ENCODE measurements at regions not wholly inside any gene's neighbourhood (a gene's known extent, or its start where the extent isn't known, plus 50 kb on each side); places are given as distances from the start of the nearest gene placed in this dataset.
"Not testable (repeated sequence)": the region's sequence is repeated elsewhere in the genome, so short reads cannot be mapped to it uniquely, and the experiment has no call there.

DNA sequence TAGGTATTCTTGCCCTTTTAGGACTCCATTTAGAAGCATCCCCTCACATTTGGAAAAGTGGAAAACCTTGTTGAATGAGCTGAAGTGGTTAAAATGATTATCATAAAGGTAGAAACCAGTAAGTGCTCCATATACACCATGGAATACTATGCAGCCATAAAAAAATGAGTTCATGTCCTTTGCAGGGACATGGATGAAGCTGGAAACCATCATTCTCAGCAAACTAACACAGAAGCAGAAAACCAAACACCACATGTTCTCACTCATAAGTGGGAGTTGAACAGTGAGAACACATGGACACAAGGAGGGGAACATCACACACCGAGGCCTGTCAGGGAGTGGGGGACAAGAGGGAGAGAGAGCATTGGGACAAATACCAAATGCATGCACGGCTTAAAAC, 103.8 kb upstream of the GRK3 start:
- H3K27me3 ChIP-seq (ENCODE audit: control insufficient read depth, low read length); H4K20me1 ChIP-seq (ENCODE audit: control insufficient read depth, insufficient read depth, low read depth, low read length); H3F3A ChIP-seq (ENCODE audit: control insufficient read depth, insufficient read depth); H3K79me2 ChIP-seq (ENCODE audit: control insufficient read depth, low read length); H3K27ac ChIP-seq (ENCODE audit: low read depth, low read length); H3K4me2 ChIP-seq (ENCODE audit: low read length); H3K9me3 ChIP-seq (ENCODE audit: control insufficient read depth, insufficient read depth, low read length); H3K4me3 ChIP-seq (ENCODE audit: low read length); H3K4me1 ChIP-seq (ENCODE audit: control insufficient read depth, low read length); H3K9me2 ChIP-seq (replicated peaks; ENCODE audit: control insufficient read depth, low read length): not testable (repeated sequence)
- peaks cover 35% of the 10 kb centered on the region for H3K36me3 ChIP-seq (ENCODE audit: control insufficient read depth, low read length)

- peaks cover 35% of the 10 kb centered on the region for H3K36me3 ChIP-seq (ENCODE audit: control insufficient read depth, low read length)
- H3K27me3 ChIP-seq (ENCODE audit: control insufficient read depth, low read length): no peaks in the 10 kb centered on the region
- H3K4me1 ChIP-seq (ENCODE audit: control insufficient read depth, low read length): no peaks in the 10 kb centered on the region
- H3K27ac ChIP-seq (ENCODE audit: low read depth, low read length): no peak overlapping the region
- TF ChIP-seq CTCF (IDR thresholded peaks at IDR 0.05; ENCODE audit: low read depth, low read length, poor library complexity, severe bottlenecking) (no peak), EZH2phosphoT487 (IDR thresholded peaks at IDR 0.05; ENCODE audit: borderline replicate concordance, low read length) (no peak)
- 0 out of 2 replicates have a peak, but pooled peaks cover 2% of the 10 kb centered on the region for H3F3A ChIP-seq (ENCODE audit: control insufficient read depth, insufficient read depth)
- H4K20me1 ChIP-seq (ENCODE audit: control insufficient read depth, insufficient read depth, low read depth, low read length): no peaks in the 10 kb centered on the region
- H3K79me2 ChIP-seq (ENCODE audit: control insufficient read depth, low read length): peaks cover 5% of the 10 kb centered on the region
- H3K9me2 ChIP-seq (replicated peaks; ENCODE audit: control insufficient read depth, low read length): no peaks in the 10 kb centered on the region
- no peaks in the 10 kb centered on the region for H3K9me3 ChIP-seq (ENCODE audit: control insufficient read depth, insufficient read depth, low read length)
- H3K4me2 ChIP-seq (ENCODE audit: low read length): no peak overlapping the region
- no peak overlapping the region for H3K4me3 ChIP-seq (ENCODE audit: low read length)
These were observed 103.2 kb upstream of the GRK3 start for GRCh38 chr22:25461301-25461700.

GRCh38 chr22:25462474-25463346, 101.8 kb upstream of the GRK3 start:
- H3K9me2 ChIP-seq (replicated peaks; ENCODE audit: control insufficient read depth, low read length); H3K27me3 ChIP-seq (ENCODE audit: control insufficient read depth, low read length); H3K4me2 ChIP-seq (ENCODE audit: low read length); H3K79me2 ChIP-seq (ENCODE audit: control insufficient read depth, low read length); H3K4me1 ChIP-seq (ENCODE audit: control insufficient read depth, low read length); H3K9me3 ChIP-seq (ENCODE audit: control insufficient read depth, insufficient read depth, low read length); H3K27ac ChIP-seq (ENCODE audit: low read depth, low read length); H4K20me1 ChIP-seq (ENCODE audit: control insufficient read depth, insufficient read depth, low read depth, low read length); H3K4me3 ChIP-seq (ENCODE audit: low read length); H3F3A ChIP-seq (ENCODE audit: control insufficient read depth, insufficient read depth): not testable (repeated sequence)
- peak; percentile 86 for TF ChIP-seq CTCF (IDR thresholded peaks at IDR 0.05; ENCODE audit: low read depth, low read length, poor library complexity, severe bottlenecking)
- H3K36me3 ChIP-seq (ENCODE audit: control insufficient read depth, low read length): peaks cover 28% of the 10 kb centered on the region

DNA sequence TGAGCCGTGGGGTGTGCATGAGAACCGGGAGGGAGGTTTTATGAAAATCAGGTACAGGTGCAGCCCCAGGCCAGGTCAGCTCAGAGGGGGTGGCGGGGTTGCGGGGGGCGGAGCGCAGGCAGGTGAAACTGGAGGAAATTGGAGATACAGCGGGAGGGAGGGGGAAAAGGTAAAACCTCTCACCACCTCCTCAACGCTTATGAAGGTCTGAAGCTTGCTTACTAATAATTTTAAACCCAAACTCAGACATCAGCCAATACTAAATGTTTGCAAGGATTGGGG, 101.2 kb upstream of the GRK3 start:
- not testable (repeated sequence) for H4K20me1 ChIP-seq (ENCODE audit: control insufficient read depth, insufficient read depth, low read depth, low read length); H3K4me1 ChIP-seq (ENCODE audit: control insufficient read depth, low read length); H3K79me2 ChIP-seq (ENCODE audit: control insufficient read depth, low read length); H3F3A ChIP-seq (ENCODE audit: control insufficient read depth, insufficient read depth); H3K9me3 ChIP-seq (ENCODE audit: control insufficient read depth, insufficient read depth, low read length); H3K9me2 ChIP-seq (replicated peaks; ENCODE audit: control insufficient read depth, low read length); H3K27me3 ChIP-seq (ENCODE audit: control insufficient read depth, low read length); H3K4me3 ChIP-seq (ENCODE audit: low read length); H3K27ac ChIP-seq (ENCODE audit: low read depth, low read length); H3K4me2 ChIP-seq (ENCODE audit: low read length)
- H3K36me3 ChIP-seq (ENCODE audit: control insufficient read depth, low read length): peaks cover 28% of the 10 kb centered on the region

DNA sequence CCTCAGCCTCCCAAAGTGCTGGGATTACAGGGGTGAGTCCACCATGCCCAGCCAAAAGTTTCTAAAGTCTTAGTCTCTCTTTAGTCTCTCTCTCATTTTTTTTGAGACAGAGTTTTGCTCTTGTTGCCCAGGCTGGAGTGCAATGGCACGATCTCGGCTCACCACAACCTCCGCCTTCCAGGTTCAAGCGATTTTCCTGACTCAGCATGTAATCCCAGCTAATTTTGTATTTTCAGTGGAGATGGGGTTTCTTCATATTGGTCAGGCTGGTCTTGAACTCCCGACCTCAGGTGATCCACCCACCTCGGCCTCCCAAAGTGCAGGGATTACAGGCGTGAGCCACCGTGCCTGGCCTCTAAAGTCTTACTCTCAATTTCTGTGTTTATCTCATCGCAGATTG, 100.1 kb upstream of the GRK3 start:
- not testable (repeated sequence) for H3K9me3 ChIP-seq (ENCODE audit: control insufficient read depth, insufficient read depth, low read length); H3K4me2 ChIP-seq (ENCODE audit: low read length); H3K27ac ChIP-seq (ENCODE audit: low read depth, low read length); H3K4me3 ChIP-seq (ENCODE audit: low read length); H3K79me2 ChIP-seq (ENCODE audit: control insufficient read depth, low read length); H3K4me1 ChIP-seq (ENCODE audit: control insufficient read depth, low read length); H3K9me2 ChIP-seq (replicated peaks; ENCODE audit: control insufficient read depth, low read length); H4K20me1 ChIP-seq (ENCODE audit: control insufficient read depth, insufficient read depth, low read depth, low read length); H3F3A ChIP-seq (ENCODE audit: control insufficient read depth, insufficient read depth); H3K27me3 ChIP-seq (ENCODE audit: control insufficient read depth, low read length)
- peaks cover 22% of the 10 kb centered on the region for H3K36me3 ChIP-seq (ENCODE audit: control insufficient read depth, low read length)
